Large intestine (tissue), 3 donors: ENCODE measurements at regions not wholly inside any gene's neighbourhood (a gene's known extent, or its start where the extent isn't known, plus 50 kb on each side); places are given as distances from the start of the nearest gene placed in this dataset.

Experiments
- DNase-seq, 2 donors: peaks; one replicate each; pipeline versions ENCODE4 v3.0.0 to v3.0.0-alpha.2; 2013
- H3K27ac ChIP-seq: one replicate; pipeline ENCODE4 v1.5.1; 2013; ENCODE audit warnings: low read length
- H3K27me3 ChIP-seq: 2 replicates; pipeline ENCODE4 v1.6.1; 2013; ENCODE audit warnings: low read length; ENCODE audit not compliant: control insufficient read depth, insufficient read depth
- H3K36me3 ChIP-seq: 2 replicates; pipeline ENCODE4 v1.6.1; 2013; ENCODE audit warnings: low read length; ENCODE audit not compliant: control insufficient read depth, insufficient read depth
- H3K4me1 ChIP-seq: one replicate; pipeline ENCODE4 v1.6.1; 2013; ENCODE audit warnings: low read length; ENCODE audit not compliant: control insufficient read depth, insufficient read depth
- H3K4me3 ChIP-seq: one replicate; pipeline ENCODE4 v1.5.1; 2013; ENCODE audit warnings: low read length
- H3K9me3 ChIP-seq: one replicate; pipeline ENCODE4 v1.6.1; 2013; ENCODE audit warnings: mild to moderate bottlenecking, low read depth, low read length, moderate library complexity; ENCODE audit not compliant: control insufficient read depth
- WGBS: methylation state at CpG from one replicate; pipeline ENCODE4 v1.1.5; 2013; ENCODE audit warnings: low lambda C conversion rate; ENCODE audit not compliant: insufficient coverage; 5-methylcytosine and 5-hydroxymethylcytosine counted together

DNA sequence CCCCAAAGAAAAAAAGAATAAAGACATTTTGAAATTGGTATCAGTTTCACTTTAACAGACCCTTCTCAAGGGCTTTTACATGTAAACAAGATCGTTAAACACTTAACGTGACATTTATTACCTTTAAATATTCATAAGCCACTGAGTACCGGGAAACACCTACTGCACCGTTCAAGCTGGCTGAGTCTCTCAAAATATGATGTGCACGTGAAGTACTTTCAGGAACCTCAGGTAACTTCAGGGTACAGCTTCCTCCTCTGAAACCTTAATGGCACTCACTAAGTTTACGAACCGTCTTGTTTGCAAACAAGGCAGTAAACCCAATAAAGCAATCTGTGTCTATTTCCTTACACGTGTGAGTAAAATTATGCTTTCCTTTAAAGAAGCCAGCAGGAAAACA, 105.5 kb upstream of the TENM4 start:
- Histone ChIP-seq H3K4me1 (no peaks in the 10 kb centered on the region), H3K9me3 (no peaks in the 10 kb centered on the region), H3K27ac (no peak overlapping the region), H3K27me3 (no peaks in the 10 kb centered on the region), H3K36me3 (no peaks in the 10 kb centered on the region), H3K4me3 (no peak overlapping the region)
- DNase-seq = no peak
- WGBS = 25% methylated on average over 2 of the region's 8 CpGs

DNA sequence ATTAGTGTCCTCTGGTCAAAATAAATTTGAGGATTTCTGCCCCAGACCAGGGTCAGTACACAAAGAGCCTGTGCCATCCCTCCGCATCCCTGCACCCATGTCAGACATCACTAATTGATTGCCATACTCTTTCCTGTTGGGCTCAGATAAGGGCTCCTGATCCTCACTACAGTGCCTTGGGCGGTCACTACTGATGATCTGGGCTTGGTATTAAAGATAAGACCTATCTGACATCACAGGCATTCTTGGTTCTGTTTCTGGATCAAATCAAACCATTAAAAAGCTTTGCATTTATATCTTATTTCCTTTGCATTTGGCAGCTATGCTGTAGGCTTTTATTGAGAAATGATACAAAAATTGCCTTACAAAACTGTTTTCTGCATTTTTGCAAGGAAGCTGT, 103.5 kb upstream of the TENM4 start:
- H3K9me3 ChIP-seq = no peaks in the 10 kb centered on the region
- H3K36me3 ChIP-seq = no peaks in the 10 kb centered on the region
- H3K27me3 ChIP-seq = no peaks in the 10 kb centered on the region
- no peak overlapping the region for H3K27ac ChIP-seq
- no CpG with 5 or more reads among the region's 2 CpGs for WGBS
- no peak overlapping the region for H3K4me3 ChIP-seq
- DNase-seq = no peak
- H3K4me1 ChIP-seq = no peaks in the 10 kb centered on the region

DNA sequence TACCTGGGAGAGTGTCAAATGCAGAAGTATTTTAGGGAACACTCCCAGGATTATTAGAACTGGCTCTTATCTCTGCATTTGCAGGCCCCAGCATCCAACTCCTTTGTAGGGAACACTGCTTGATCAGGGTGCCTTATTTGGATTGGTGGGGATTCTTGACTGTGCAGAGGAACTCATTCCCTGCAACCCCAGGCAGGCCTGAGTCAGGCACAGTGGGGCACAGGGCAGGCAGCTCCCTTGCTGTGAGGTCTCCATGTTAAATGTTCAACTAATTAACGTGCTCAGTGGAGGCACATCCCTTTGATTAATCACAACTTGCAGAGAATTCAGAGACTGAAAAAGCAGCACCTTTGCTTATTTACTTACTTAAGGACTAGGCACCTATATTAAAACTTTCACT, 102.3 kb upstream of the TENM4 start:
- DNase-seq = no peak
- Histone ChIP-seq H3K27ac (no peak overlapping the region), H3K27me3 (no peaks in the 10 kb centered on the region), H3K9me3 (no peaks in the 10 kb centered on the region), H3K4me1 (no peaks in the 10 kb centered on the region), H3K4me3 (no peak overlapping the region), H3K36me3 (no peaks in the 10 kb centered on the region)
- no CpG with 5 or more reads among the region's 1 CpG for WGBS

DNA sequence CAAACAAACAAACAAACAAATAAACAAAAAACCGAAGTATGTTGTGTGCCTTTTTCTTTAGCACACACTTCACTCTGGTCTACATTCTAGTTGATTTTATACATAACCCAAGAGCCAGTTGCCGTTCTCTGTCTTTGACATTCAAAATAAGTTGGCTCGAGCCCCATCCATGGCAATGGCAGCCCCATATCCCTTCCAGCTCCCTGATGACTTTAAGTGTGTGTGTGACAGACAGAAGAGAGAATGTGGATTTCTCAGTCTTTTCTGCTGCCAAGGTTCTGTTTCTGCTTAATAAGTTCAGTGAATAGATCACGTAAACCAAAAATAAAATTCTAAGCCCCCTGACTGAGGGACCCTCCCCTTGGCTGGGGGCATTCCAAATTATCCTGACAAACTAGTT, 100.6 kb upstream of the TENM4 start:
- no peaks in the 10 kb centered on the region for H3K27me3 ChIP-seq
- H3K27ac ChIP-seq = no peak overlapping the region
- 100% methylated on average over 1 of the region's 4 CpGs for WGBS
- no peaks in the 10 kb centered on the region for H3K36me3 ChIP-seq
- no peaks in the 10 kb centered on the region for H3K9me3 ChIP-seq
- H3K4me3 ChIP-seq = no peak overlapping the region
- no peak for DNase-seq
- H3K4me1 ChIP-seq = no peaks in the 10 kb centered on the region

DNA sequence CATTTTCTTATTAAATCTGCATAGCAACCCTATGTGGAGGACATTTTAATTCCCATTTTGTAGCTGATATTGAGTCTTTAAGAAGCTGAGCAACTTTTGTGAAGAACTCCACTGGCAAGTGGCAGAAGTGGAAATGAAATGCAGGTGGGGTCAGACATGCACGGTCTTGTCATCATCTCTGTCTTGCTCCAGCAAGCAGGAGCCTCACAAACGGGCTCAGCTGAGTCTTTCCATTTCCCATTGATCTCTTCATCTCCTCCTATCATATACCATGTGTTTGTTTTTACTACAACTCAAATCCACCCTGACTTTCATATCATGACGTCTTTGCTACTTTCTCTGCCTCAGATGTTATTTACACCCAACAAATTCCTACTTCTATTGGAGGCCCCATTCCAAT, 97.9 kb upstream of the TENM4 start:
- Histone ChIP-seq H3K36me3 (no peaks in the 10 kb centered on the region), H3K4me3 (no peak overlapping the region), H3K27me3 (no peaks in the 10 kb centered on the region), H3K9me3 (no peaks in the 10 kb centered on the region), H3K4me1 (no peaks in the 10 kb centered on the region), H3K27ac (no peak overlapping the region)
- WGBS = 84% methylated on average over 2 of the region's 3 CpGs
- DNase-seq = no peak

DNA sequence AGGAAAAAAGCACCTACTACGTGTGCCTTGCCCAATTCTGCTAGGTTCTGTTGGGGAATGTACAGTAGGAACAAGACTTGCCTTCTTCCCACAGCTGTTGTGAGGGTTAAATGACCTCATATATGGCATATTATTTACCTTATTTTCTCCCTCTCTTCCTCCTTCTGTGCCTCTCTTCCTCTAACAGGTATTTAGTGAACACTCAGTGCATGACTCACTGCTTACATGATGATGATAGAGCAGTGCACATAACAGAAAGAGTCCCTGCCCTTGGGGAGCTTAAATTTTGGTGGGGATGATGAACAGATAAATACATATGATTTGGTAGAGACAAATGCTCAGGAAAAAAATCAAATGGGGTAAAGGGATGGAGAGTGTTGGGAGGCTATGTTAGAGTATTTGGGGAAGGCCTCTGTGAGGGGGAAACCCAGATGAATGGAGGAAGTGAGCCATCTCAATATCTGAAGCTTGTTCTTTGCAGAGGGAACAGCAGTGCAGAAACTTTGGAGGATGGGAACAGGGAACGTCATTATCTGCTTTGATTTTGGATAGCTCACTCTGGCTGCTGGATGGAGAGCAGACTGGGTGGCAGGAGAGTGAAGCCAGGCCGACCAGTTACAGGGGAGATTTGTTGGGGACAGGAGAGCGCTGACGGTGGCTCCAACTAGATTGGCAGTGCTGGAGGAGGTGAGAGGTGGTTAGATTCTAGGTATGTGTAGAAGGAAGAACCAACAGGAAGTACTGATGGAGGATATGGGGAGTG, 95.5 kb upstream of the TENM4 start:
- DNase-seq = no peak
- H3K27ac ChIP-seq = no peak overlapping the region
- 100% methylated on average over 1 of the region's 5 CpGs for WGBS
- H3K36me3 ChIP-seq = no peaks in the 10 kb centered on the region
- H3K4me3 ChIP-seq = no peak overlapping the region
- H3K4me1 ChIP-seq = no peaks in the 10 kb centered on the region
- no peaks in the 10 kb centered on the region for H3K27me3 ChIP-seq
- no peaks in the 10 kb centered on the region for H3K9me3 ChIP-seq

DNA sequence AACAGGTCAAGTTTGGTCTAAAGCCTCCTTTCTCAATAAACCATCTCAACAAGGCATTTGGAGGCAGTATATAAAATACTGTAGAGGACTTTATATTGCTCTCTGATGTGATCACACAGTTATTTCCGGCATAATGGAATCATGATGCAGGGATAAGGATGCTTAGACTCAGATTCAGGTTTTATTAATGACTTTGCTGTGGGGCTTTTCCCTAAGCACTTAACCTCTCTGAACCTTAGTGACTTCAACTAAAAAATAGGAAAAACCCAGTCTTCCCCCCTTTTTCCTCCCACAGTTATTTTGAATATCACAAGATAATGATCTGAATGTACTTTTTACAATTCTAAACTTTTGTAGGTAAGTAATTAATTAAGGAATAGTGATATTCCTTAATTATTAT, 94.8 kb upstream of the TENM4 start:
- Histone ChIP-seq H3K36me3 (no peaks in the 10 kb centered on the region), H3K4me3 (no peak overlapping the region), H3K27ac (no peak overlapping the region), H3K27me3 (no peaks in the 10 kb centered on the region), H3K9me3 (no peaks in the 10 kb centered on the region), H3K4me1 (no peaks in the 10 kb centered on the region)
- no peak for DNase-seq
- WGBS = no CpG with 5 or more reads among the region's 1 CpG

DNA sequence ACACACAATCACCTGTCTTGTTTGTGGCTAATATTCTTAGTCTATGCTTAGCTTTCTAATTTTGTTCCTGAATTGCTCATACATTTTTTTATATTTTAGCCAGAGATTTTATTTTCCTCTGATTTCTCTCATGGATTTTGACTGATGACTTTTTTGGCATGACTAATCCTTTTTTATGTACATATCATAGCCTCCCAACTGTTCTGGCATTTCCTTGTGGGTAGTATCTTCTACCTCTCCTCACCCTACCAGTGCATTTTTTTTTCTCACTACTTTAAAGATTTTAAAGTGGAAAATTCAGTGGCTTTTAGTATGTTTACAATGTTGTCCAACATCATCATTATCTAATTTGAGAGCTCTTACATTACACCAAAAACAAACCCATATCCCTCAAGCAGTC, 84.4 kb upstream of the TENM4 start:
- Histone ChIP-seq H3K9me3 (no peaks in the 10 kb centered on the region), H3K27me3 (no peaks in the 10 kb centered on the region), H3K27ac (no peak overlapping the region), H3K36me3 (no peaks in the 10 kb centered on the region), H3K4me1 (no peaks in the 10 kb centered on the region), H3K4me3 (no peak overlapping the region)
- DNase-seq = no peak

DNA sequence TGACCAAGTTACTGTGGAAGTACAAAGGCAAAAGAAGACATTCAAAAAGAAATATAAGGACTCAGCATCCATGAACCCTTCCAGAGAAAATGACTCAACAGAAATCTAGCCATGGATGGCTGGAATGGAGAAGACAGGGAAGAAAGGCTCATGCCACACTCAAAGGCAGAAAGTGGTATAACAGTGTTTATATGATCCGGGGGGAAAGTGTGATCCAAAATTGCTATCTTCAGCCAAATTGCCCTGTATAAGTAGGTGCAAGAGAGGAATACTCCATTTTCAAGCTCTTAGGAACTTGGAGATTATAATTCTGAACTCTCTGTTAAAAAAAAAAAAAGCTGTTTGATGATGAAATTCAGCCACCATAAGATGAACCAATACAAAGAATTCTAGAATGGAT, 81.8 kb upstream of the TENM4 start:
- Histone ChIP-seq H3K4me1 (no peaks in the 10 kb centered on the region), H3K9me3 (no peaks in the 10 kb centered on the region), H3K27ac (no peak overlapping the region), H3K27me3 (no peaks in the 10 kb centered on the region), H3K36me3 (no peaks in the 10 kb centered on the region), H3K4me3 (no peak overlapping the region)
- DNase-seq = no peak
- no CpG with 5 or more reads among the region's 1 CpG for WGBS

DNA sequence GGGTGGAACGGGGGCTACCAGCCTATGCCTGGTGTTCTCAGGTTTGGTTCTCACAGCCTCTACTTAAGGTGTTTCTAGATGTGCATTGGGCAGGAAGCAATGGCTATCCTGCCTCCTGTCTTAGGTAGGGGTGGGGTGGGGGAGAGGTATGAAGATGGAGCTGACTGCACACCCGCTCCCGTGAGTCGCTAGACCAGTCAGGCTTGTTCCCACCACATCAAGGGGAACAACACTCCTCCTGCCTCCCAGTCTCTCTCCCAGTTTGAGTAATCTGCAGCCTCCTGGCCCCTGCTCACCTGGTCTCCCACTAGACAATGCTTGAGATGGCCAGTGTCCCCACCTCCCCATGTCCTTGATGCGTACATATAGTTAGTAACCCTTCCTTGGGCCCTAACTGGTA, 79.3 kb upstream of the TENM4 start:
- no CpG with 5 or more reads among the region's 5 CpGs for WGBS
- Histone ChIP-seq H3K27ac (no peak overlapping the region), H3K36me3 (no peaks in the 10 kb centered on the region), H3K9me3 (no peaks in the 10 kb centered on the region), H3K27me3 (no peaks in the 10 kb centered on the region), H3K4me1 (no peaks in the 10 kb centered on the region), H3K4me3 (no peak overlapping the region)
- DNase-seq = no peak

DNA sequence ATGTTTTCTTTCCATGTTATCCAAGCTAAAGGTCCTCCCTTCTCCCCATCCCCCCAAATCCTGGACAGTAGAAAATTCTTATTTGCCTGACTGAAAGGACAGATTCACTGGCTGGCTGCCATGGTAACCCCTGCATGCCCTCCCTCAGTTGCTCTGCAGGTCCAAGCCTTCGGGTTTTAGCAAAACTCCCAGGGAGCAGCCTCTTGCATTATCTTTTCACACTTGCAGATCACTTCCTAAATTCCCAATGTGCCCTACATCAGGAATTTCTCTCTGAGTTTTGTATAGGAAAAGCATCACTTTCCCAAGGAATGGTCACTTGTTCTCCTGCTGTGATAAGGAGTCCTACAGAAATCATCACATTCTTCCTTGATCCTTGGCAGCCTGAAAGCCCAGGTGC, 75.0 kb upstream of the TENM4 start:
- no peaks in the 10 kb centered on the region for H3K4me1 ChIP-seq
- H3K9me3 ChIP-seq = peaks cover 2% of the 10 kb centered on the region
- WGBS = no CpG with 5 or more reads among the region's 1 CpG
- no peak overlapping the region for H3K27ac ChIP-seq
- no peak overlapping the region for H3K4me3 ChIP-seq
- H3K27me3 ChIP-seq = no peaks in the 10 kb centered on the region
- H3K36me3 ChIP-seq = no peaks in the 10 kb centered on the region
- no peak for DNase-seq
